IMR-90 (cell line): ENCODE measurements at regions not wholly inside any gene's neighbourhood (a gene's known extent, or its start where the extent isn't known, plus 50 kb on each side); places are given as distances from the start of the nearest gene placed in this dataset.

Experiments
- ATAC-seq: fragments of 200-7000 bp; cut with Tn5 transposase; 2 replicates; pipeline ENCODE4 v1.9.1; 2020; ENCODE audit warnings: low read depth, mild to moderate bottlenecking, moderate library complexity
- BruUV-seq: library from RNA; stranded (reverse); fragments of 400-500 nt; replicated peaks from 2 replicates; lab custom pipeline; 2021; lab: Mats Ljungman, UMichigan
- CTCF ChIA-PET: fragments of 300-600 bp; formaldehyde crosslinking; extraction: SDS; loops from one replicate; lab custom pipeline; 2021; ENCODE audit warnings: antibody characterized with exemption; lab: Yijun Ruan, JAX
- POLR2A ChIA-PET: fragments of 300-600 bp; sonication (Branson Sonifier 250); formaldehyde crosslinking; loops from one replicate; lab custom pipeline; 2022; ENCODE audit warnings: antibody characterized with exemption; ENCODE audit not compliant: unreplicated experiment; lab: Charles Lee
- DNase-seq: peaks from one replicate; pipeline ENCODE4 v3.0.0; 2013
- H2AFZ ChIP-seq: replicated peaks from 2 replicates; pipeline ENCODE3; 2013; ENCODE audit warnings: low read length, mild to moderate bottlenecking; ENCODE audit not compliant: poor library complexity
- H2AK5ac ChIP-seq: 2 replicates; pipeline ENCODE4 v1.6.1; 2013; ENCODE audit warnings: low read depth, low read length, inconsistent platforms
- H2AK9ac ChIP-seq: replicated peaks from 2 replicates; pipeline ENCODE3; 2013; ENCODE audit warnings: mild to moderate bottlenecking, low read depth, low read length, moderate library complexity; ENCODE audit not compliant: poor library complexity
- H2BK120ac ChIP-seq: 2 replicates; pipeline ENCODE4 v1.6.1; 2013; ENCODE audit warnings: low read depth, low read length, inconsistent platforms
- H2BK15ac ChIP-seq: 3 replicates; pipeline ENCODE4 v1.6.1; 2013; ENCODE audit warnings: low read depth, low read length, inconsistent platforms
- H2BK20ac ChIP-seq: 2 replicates; pipeline ENCODE4 v1.6.1; 2013; ENCODE audit warnings: low read depth, mild to moderate bottlenecking, inconsistent platforms, low read length, moderate library complexity
- H2BK5ac ChIP-seq: 2 replicates; pipeline ENCODE4 v1.6.1; 2013; ENCODE audit warnings: mild to moderate bottlenecking, low read depth, low read length, inconsistent platforms; ENCODE audit not compliant: poor library complexity, severe bottlenecking
- H3K14ac ChIP-seq: replicated peaks from 2 replicates; pipeline ENCODE4 v1.6.1; 2013; ENCODE audit warnings: low read depth, low read length, inconsistent platforms
- H3K18ac ChIP-seq: 2 replicates; pipeline ENCODE4 v1.6.1; 2013; ENCODE audit warnings: low read depth, low read length, control low read depth
- H3K23ac ChIP-seq: 2 replicates; pipeline ENCODE4 v1.6.1; 2013; ENCODE audit warnings: low read depth, low read length, inconsistent platforms
- H3K27ac ChIP-seq: 2 replicates; pipeline ENCODE4 v1.5.1; 2013; ENCODE audit warnings: mild to moderate bottlenecking, control low read depth, low read length; ENCODE audit not compliant: insufficient read depth
- H3K27me3 ChIP-seq: 2 replicates; pipeline ENCODE4 v1.6.1; 2013; ENCODE audit warnings: low read length; ENCODE audit not compliant: control insufficient read depth, insufficient read depth
- H3K36me3 ChIP-seq: 2 replicates; pipeline ENCODE4 v1.6.1; 2013; ENCODE audit warnings: low read length, mixed read lengths; ENCODE audit not compliant: control insufficient read depth, insufficient read depth
- H3K4ac ChIP-seq: 2 replicates; pipeline ENCODE4 v1.6.1; 2013; ENCODE audit warnings: low read depth, low read length, inconsistent platforms
- H3K4me1 ChIP-seq: 2 replicates; pipeline ENCODE4 v1.6.1; 2013; ENCODE audit warnings: low read length, mixed read lengths; ENCODE audit not compliant: control insufficient read depth, insufficient read depth
- H3K4me2 ChIP-seq: 2 replicates; pipeline ENCODE4 v1.6.1; 2013; ENCODE audit warnings: low read depth, mild to moderate bottlenecking, control low read depth, low read length, moderate library complexity
- H3K4me3 ChIP-seq: 2 replicates; pipeline ENCODE4 v1.5.1; 2013; ENCODE audit warnings: low read depth, mild to moderate bottlenecking, control low read depth, low read length, moderate library complexity; ENCODE audit not compliant: insufficient read depth
- H3K56ac ChIP-seq: 2 replicates; pipeline ENCODE4 v1.6.1; 2013; ENCODE audit warnings: low read length, inconsistent platforms; ENCODE audit not compliant: insufficient read depth; ENCODE audit errors: extremely low read depth
- H3K79me1 ChIP-seq, 2 experiments: 2 replicates each; pipeline ENCODE4 v1.6.1; 2013; ENCODE audit warnings: low read length in 2 of 2, inconsistent platforms in 1 of 2, low read depth in 1 of 2
- H3K9ac ChIP-seq: 2 replicates; pipeline ENCODE4 v1.6.1; 2013; ENCODE audit warnings: low read depth, low read length, control low read depth
- H3K9me1 ChIP-seq: 2 replicates; pipeline ENCODE4 v1.6.1; 2013; ENCODE audit warnings: low read length, inconsistent platforms; ENCODE audit not compliant: insufficient read depth
- H3K9me3 ChIP-seq: 2 replicates; pipeline ENCODE4 v1.6.1; 2013; ENCODE audit warnings: low read length; ENCODE audit not compliant: control insufficient read depth, insufficient read depth
- H4K20me1 ChIP-seq: 2 replicates; pipeline ENCODE4 v1.6.1; 2013; ENCODE audit warnings: low read length, inconsistent platforms; ENCODE audit not compliant: insufficient read depth
- H4K5ac ChIP-seq: 2 replicates; pipeline ENCODE4 v1.6.1; 2013; ENCODE audit warnings: mild to moderate bottlenecking, low read depth, low read length, control low read depth
- H4K8ac ChIP-seq, 2 experiments: 2 replicates each; pipeline ENCODE4 v1.6.1; 2013; ENCODE audit warnings: low read depth in 2 of 2, low read length in 2 of 2, control low read depth in 1 of 2, inconsistent platforms in 1 of 2
- H4K91ac ChIP-seq: 2 replicates; pipeline ENCODE4 v1.6.1; 2013; ENCODE audit warnings: low read depth, low read length, inconsistent platforms; ENCODE audit not compliant: insufficient read depth
- MAFK ChIP-seq: IDR thresholded peaks from 2 replicates; pipeline ENCODE4 v1.6.1; 2012; ENCODE audit warnings: low read depth, low read length, improper control_type of control experiment
- WGBS, 2 experiments: methylation state at CpG; one replicate each; pipeline versions ENCODE4 v1.1.5 to v1.1.7; 2013; ENCODE audit warnings: missing lambda C conversion rate in 2 of 2; ENCODE audit not compliant: insufficient read length in 1 of 2; ENCODE audit errors: extremely low coverage in 2 of 2; 5-methylcytosine and 5-hydroxymethylcytosine counted together
- dilution Hi-C: fragments of 300-500 bp; cut with HindIII; formaldehyde crosslinking; loops from one replicate; pipeline ENCODE4 v1.14.3; 2018; ENCODE audit warnings: low sequenced_read_pairs; ENCODE audit not compliant: unreplicated experiment
- in situ Hi-C: fragments of 300-500 bp; cut with MboI; formaldehyde crosslinking; loops from 3 replicates; pipeline ENCODE4 v1.14.3; 2019; ENCODE audit warnings: low sequenced_read_pairs, inconsistent platforms, mixed read lengths
- intact Hi-C: fragments of 100-400 bp; cut with micrococcal nuclease; formaldehyde crosslinking; loops from 2 replicates; pipeline ENCODE4 v1.10.0; 2022

DNA sequence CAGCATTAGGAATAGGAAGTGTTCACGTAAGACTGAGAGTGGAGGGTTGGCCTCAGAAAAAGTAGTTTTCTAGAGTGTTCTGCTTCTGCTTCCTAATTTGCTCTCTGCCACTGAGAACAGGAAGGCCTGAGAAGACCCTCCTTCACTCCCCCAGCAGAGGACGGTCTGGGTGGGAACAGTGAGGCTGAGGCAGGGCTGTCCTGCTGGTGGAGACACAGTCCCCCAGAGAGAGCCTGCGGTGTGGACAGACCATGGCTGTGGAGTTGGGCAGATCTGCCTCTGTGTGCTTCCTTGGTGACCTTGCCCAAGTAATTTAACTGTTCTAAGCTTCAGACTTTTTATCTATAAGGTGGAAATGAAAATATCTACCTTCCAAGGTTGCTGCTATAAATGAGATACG, 182.3 kb downstream of the DACT1 start:
- Histone ChIP-seq H3K4me2 (no peak overlapping the region), H3K9ac (no peak overlapping the region), H3K56ac (no peak overlapping the region), H2AK5ac (no peak overlapping the region), H2BK20ac (no peak overlapping the region), H3K27ac (no peak overlapping the region), H3K4me1 (peaks cover 2% of the 10 kb centered on the region), H3K79me1 (no peaks in the 10 kb centered on the region), H2BK120ac (no peak overlapping the region), H4K5ac (no peak overlapping the region), H3K36me3 (no peaks in the 10 kb centered on the region), H4K91ac (no peak overlapping the region), H4K8ac (no peak overlapping the region), H3K4ac (no peak overlapping the region), H3K23ac (no peak overlapping the region), H2BK5ac (no peak overlapping the region), H3K27me3 (peaks cover 2% of the 10 kb centered on the region; the same call in 1 of the 2 replicates), H3K9me3 (no peaks in the 10 kb centered on the region), H4K20me1 (no peaks in the 10 kb centered on the region), H3K9me1 (0 out of 2 replicates have a peak, but pooled peaks cover 2% of the 10 kb centered on the region), H3K4me3 (no peak overlapping the region), H2BK15ac (no peak overlapping the region), H2AK9ac (no peak overlapping the region), H3K18ac (no peak overlapping the region), H2AFZ (no peak overlapping the region), H3K14ac (no peak overlapping the region)
- ChIA-PET POLR2A (no interaction called here), CTCF (no interaction called here)
- no peak for TF ChIP-seq MAFK
- DNase-seq = no peak
- in situ Hi-C loops = no loop called here
- no peak for ATAC-seq
- WGBS, 2 experiments = no CpG with 5 or more reads among the region's 4 CpGs
- intact Hi-C loops = no loop called here
- no TSS peak for BruUV-seq
- dilution Hi-C loops = no loop called here
